ENCODE measurements at regions not wholly inside any gene's neighbourhood (a gene's known extent, or its start where the extent isn't known, plus 50 kb on each side); places are given as distances from the start of the nearest gene placed in this dataset.

DNA sequence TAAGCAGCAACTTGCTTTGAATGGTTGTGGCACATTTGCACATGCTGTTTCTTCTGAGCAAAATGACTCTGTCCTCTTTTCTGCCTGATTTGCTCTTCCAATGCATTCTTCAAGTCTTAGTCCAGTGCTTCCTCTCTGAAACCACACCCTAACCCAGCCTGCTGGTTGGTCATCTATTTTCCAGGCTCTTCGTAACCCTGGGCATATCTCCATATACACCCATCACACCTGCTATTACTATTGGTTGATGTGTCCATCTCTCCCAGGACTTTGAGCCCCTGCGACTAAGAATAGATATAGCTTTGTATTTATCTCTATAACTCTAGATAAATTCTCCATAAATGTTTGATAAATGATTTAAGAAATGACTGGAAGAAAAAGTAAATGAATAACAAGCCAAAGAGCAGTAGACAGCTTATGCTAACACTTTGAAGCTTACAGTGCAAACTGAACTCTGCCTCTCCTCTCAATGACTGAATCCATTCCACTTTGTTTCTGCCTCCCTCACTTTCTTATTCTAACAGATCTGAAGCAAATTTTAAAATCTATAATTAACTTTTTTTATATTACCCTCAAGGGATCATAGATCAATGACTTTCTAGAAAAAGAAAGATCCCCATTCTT, 59.7 kb upstream of the NT5E start:
- TF ChIP-seq EZH2phosphoT487 (IDR thresholded peaks at IDR 0.05; ENCODE audit: borderline replicate concordance, low read length) (no peak), CTCF (IDR thresholded peaks at IDR 0.05; ENCODE audit: low read depth, low read length, poor library complexity, severe bottlenecking) (no peak)
- H3K4me2 ChIP-seq (ENCODE audit: low read length), result no peak overlapping the region
- H3K79me2 ChIP-seq (ENCODE audit: control insufficient read depth, low read length), result no peaks in the 10 kb centered on the region
- H4K20me1 ChIP-seq (ENCODE audit: control insufficient read depth, insufficient read depth, low read depth, low read length), result no peaks in the 10 kb centered on the region
- no peaks in the 10 kb centered on the region for H3K36me3 ChIP-seq (ENCODE audit: control insufficient read depth, low read length)
- no peaks in the 10 kb centered on the region for H3K9me3 ChIP-seq (ENCODE audit: control insufficient read depth, insufficient read depth, low read length)
- no peaks in the 10 kb centered on the region for H3K9me2 ChIP-seq (replicated peaks; ENCODE audit: control insufficient read depth, low read length)
- H3K4me1 ChIP-seq (ENCODE audit: control insufficient read depth, low read length), result no peaks in the 10 kb centered on the region
- H3K27me3 ChIP-seq (ENCODE audit: control insufficient read depth, low read length), result peaks cover 12% of the 10 kb centered on the region
- H3K4me3 ChIP-seq (ENCODE audit: low read length), result no peak overlapping the region
- no peak overlapping the region for H3K27ac ChIP-seq (ENCODE audit: low read depth, low read length)
- no peaks in the 10 kb centered on the region for H3F3A ChIP-seq (ENCODE audit: control insufficient read depth, insufficient read depth)

DNA sequence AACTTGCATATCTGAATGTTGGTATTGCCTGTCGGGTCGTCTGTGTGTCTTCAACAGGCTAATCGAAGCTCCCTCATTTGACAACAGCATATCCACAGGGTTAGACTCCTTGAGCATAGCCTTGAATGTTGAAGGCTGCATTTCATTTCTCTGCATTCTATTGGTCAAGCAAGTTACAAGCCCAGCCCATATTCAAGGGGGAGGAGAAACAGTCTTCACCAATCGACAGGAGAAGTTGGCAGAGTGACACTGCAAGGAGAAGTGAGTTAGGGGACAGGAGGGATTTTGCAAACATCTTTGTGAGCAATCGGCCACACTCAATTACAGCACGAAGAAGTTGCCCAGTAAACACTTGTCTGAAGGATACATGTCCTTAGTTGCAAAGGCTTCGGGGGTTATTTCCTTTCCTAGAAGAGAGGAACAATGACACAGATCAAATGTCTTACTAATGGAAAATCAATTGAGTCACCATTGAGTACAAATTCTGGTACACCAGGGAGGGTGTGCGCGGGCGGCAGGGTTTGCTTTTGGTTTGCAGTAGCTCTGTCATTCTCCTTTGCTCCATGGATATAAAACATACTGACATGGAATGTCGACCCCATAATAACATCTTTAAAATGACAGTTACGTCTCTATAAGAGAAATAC, 60.6 kb upstream of the NT5E start:
- Histone ChIP-seq H3K9me3 (ENCODE audit: control insufficient read depth, insufficient read depth, low read length) (no peaks in the 10 kb centered on the region), H3K36me3 (ENCODE audit: control insufficient read depth, low read length) (no peaks in the 10 kb centered on the region), H3K27me3 (ENCODE audit: control insufficient read depth, low read length) (peaks cover 5% of the 10 kb centered on the region), H3K79me2 (ENCODE audit: control insufficient read depth, low read length) (no peaks in the 10 kb centered on the region), H4K20me1 (ENCODE audit: control insufficient read depth, insufficient read depth, low read depth, low read length) (no peaks in the 10 kb centered on the region), H3F3A (ENCODE audit: control insufficient read depth, insufficient read depth) (no peaks in the 10 kb centered on the region), H3K4me3 (ENCODE audit: low read length) (no peak overlapping the region), H3K9me2 (replicated peaks; ENCODE audit: control insufficient read depth, low read length) (no peaks in the 10 kb centered on the region), H3K4me1 (ENCODE audit: control insufficient read depth, low read length) (no peaks in the 10 kb centered on the region), H3K4me2 (ENCODE audit: low read length) (no peak overlapping the region), H3K27ac (ENCODE audit: low read depth, low read length) (no peak overlapping the region)
- TF ChIP-seq EZH2phosphoT487 (IDR thresholded peaks at IDR 0.05; ENCODE audit: borderline replicate concordance, low read length) (no peak), CTCF (IDR thresholded peaks at IDR 0.05; ENCODE audit: low read depth, low read length, poor library complexity, severe bottlenecking) (no peak)

DNA sequence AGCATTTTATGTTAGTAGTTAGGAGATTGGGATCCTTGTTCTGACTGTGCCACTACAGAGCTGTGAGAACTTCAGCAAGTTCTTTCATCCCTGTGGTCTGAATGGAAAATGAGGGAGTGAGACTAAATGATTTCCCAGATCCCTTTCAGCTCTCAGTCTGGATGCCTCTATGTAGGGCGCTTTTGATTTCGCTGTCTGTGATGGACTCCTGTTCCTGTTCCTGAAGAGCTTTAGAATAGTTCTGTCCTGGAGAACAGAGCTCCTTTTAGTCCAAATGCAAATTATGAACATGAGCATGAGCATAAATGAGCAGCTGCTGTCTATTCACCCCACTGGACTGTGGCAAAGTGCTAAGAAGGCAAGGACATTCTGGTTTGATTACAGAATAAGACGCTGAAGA, 61.4 kb upstream of the NT5E start:
- H3K4me3 ChIP-seq (ENCODE audit: low read length), result no peak overlapping the region
- H3K9me2 ChIP-seq (replicated peaks; ENCODE audit: control insufficient read depth, low read length), result no peaks in the 10 kb centered on the region
- H3K27me3 ChIP-seq (ENCODE audit: control insufficient read depth, low read length), result peaks cover 3% of the 10 kb centered on the region; the same call in 1 of the 2 replicates
- no peaks in the 10 kb centered on the region for H3K79me2 ChIP-seq (ENCODE audit: control insufficient read depth, low read length)
- H3K27ac ChIP-seq (ENCODE audit: low read depth, low read length), result no peak overlapping the region
- H3K9me3 ChIP-seq (ENCODE audit: control insufficient read depth, insufficient read depth, low read length), result no peaks in the 10 kb centered on the region
- H3K36me3 ChIP-seq (ENCODE audit: control insufficient read depth, low read length), result no peaks in the 10 kb centered on the region
- no peak for TF ChIP-seq CTCF (IDR thresholded peaks at IDR 0.05; ENCODE audit: low read depth, low read length, poor library complexity, severe bottlenecking)
- TF ChIP-seq EZH2phosphoT487 (IDR thresholded peaks at IDR 0.05; ENCODE audit: borderline replicate concordance, low read length), result no peak
- H3K4me2 ChIP-seq (ENCODE audit: low read length), result no peak overlapping the region
- H3K4me1 ChIP-seq (ENCODE audit: control insufficient read depth, low read length), result no peaks in the 10 kb centered on the region
- no peaks in the 10 kb centered on the region for H4K20me1 ChIP-seq (ENCODE audit: control insufficient read depth, insufficient read depth, low read depth, low read length)
- no peaks in the 10 kb centered on the region for H3F3A ChIP-seq (ENCODE audit: control insufficient read depth, insufficient read depth)

Data from DOHH2 (cell line).